Transverse colon (tissue), 4 donors: ENCODE measurements at regions not wholly inside any gene's neighbourhood (a gene's known extent, or its start where the extent isn't known, plus 50 kb on each side); places are given as distances from the start of the nearest gene placed in this dataset.

ENCODE experiments used
- CTCF ChIP-seq, 5 experiments: fragments of 200-600 bp in 3 of 5; fragments of 450-650 bp in 2 of 5; sonication (generic) in 3 of 5; IDR thresholded peaks; 1 replicate in 2 of 5; 2 replicates in 3 of 5; pipeline ENCODE4 v1.5.1; 2016 to 2017; ENCODE audit warnings: antibody characterized with exemption in 5 of 5, inconsistent platforms in 3 of 5, mild to moderate bottlenecking in 2 of 5, moderate library complexity in 1 of 5
- EP300 ChIP-seq: sonication (generic); formaldehyde crosslinking; IDR thresholded peaks from one replicate; pipeline ENCODE4 v1.6.1; 2017; ENCODE audit warnings: antibody characterized with exemption, low read depth
- POLR2A ChIP-seq: fragments of 450-650 bp; IDR thresholded peaks from one replicate; pipeline ENCODE4 v1.6.1; 2016; ENCODE audit warnings: antibody characterized with exemption, mild to moderate bottlenecking, moderate library complexity
- POLR2AphosphoS5 ChIP-seq, 3 donors: sonication (generic); formaldehyde crosslinking; IDR thresholded peaks; one replicate each; pipeline ENCODE4 v1.6.1; 2016; ENCODE audit warnings: antibody characterized with exemption in 3 of 3

GRCh38 chrX:71828086-71828485 is 64.9 kb downstream of the CXorf49B start:
- no peak for TF ChIP-seq CTCF (IDR thresholded peaks at IDR 0.05)
- TF ChIP-seq POLR2AphosphoS5 (IDR thresholded peaks at IDR 0.05), result no peak
- TF ChIP-seq EP300, result no peak
- TF ChIP-seq POLR2A, result no peak
